GM19372 (cell line): ENCODE measurements at regions not wholly inside any gene's neighbourhood (a gene's known extent, or its start where the extent isn't known, plus 50 kb on each side); places are given as distances from the start of the nearest gene placed in this dataset.
A peak's percentile ranks its signal among the peaks of the same experiment; 100 is the strongest.

Experiments used
- ATAC-seq: cut with Tn5 transposase; IDR thresholded peaks from one replicate; pipeline ENCODE4 v1.9.1; 2021; ENCODE audit warnings: mild to moderate bottlenecking, low read depth, moderate library complexity; ENCODE audit not compliant: unreplicated experiment

DNA sequence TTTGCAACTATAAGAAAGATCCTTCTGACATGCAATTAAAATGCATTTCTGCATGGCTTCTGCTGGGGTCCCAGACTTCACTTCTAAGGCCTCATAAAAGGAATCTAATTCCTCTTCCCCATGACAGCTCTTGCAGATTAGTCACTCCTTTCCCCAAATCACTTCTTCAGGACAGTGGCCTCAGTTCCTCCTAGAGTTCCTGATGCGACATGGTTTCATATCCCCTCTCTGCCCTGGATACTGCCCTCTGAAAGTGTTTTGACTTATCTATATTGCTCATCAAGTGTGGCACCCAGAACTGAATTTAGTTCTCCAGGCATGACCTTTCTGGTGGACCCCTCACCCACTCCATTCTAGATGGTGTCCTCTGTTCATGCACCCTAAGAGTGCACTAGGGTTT is 238.1 kb downstream of the FOXO1 start:
- ATAC-seq: no peak

DNA sequence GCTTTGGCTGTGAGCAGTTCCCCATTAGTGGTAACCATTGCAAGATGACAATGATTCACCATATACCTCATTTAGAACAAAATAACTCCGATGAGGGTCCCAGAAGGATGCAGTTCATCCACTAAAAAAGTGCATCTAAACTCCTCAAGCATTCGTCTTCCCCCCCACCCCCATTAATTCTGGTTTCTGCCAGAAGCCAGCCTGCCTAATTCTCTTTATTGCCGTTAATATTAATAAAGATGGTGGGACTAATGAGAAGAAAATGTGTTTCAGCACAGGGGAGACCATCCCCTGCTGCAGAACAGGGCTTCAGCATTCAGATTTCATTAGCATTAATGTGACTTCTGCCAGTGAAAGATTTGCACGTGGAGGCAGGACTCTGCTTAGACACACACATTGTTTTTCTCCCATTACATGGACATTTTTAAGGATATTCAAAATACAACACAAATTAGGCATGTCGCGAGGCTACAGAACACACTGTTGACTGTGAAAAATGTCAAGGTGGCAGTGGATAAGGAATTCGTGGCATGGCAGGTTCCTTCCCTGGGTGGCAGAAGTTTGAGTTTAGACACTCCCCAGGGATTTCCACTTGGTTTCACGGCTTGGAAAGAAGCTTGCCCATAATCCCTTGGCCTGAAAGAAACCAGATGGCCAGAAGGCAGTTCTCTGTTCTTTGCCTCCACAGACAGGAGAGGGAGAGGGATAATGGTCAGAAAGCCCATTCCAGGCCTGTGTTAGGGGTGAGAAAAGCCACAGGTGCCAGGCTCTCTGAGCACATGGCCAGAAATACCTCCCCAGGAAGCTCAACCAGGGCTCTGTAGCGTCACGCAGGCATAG is 236.5 kb downstream of the FOXO1 start:
- no peak for ATAC-seq

- no peak for ATAC-seq
Measured at GRCh38 chr13:40432018-40432978, 234.1 kb downstream of the FOXO1 start.

DNA sequence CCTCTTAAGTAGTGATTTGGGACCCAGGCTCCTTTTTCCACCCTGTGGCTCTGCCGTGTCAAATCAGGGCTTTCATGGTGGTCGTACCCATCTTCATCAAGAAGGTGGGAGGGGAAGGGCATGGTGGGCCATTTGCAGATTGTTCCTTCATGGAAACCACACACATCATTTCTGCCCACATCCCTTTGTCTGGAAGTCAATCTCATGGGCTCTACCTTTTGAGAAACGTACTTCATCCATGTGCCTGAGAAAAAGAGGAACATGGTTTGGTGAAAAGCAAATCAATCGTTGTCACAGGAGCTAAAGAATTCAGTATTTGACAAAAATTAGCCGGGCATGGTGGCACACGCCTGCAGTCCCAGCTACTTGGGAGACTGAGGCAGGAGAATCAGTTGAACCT is 233.4 kb downstream of the FOXO1 start:
- ATAC-seq: no peak

- ATAC-seq: no peak
Measured at GRCh38 chr13:40433577-40433976, 232.9 kb downstream of the FOXO1 start.

GRCh38 chr13:40434516-40435397 is 231.7 kb downstream of the FOXO1 start:
- no peak for ATAC-seq

DNA sequence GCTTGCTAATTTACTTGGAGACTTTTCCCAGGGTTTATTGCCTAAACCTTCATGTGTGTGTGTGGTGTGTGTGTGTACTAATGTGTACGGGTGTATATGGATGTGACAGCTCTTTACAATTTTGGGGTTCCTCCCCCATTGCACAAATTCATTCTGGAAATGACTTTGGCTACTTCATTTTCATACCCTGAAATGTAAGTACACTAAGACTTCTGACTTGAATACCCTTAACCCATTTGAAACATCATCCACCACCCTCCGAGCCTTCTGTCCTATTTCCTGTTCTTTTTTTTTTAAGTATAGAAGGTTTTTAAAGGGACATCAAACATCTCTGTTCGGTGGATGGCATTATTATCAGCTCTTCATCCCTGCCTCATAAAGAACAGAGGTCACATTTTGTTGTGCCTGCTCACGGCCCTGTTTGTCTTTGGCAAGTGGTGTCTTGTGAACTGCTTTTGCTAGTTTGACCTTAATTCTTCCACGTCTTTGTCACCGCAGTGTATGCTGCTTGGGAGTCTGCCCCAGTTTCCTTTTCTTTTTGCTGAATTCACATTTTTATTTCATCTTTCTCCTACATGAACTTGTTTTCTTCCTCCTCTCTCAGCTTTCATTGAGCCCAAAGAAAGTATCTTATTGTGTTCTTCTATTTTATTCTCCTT is 228.3 kb downstream of the FOXO1 start:
- ATAC-seq: no peak

GRCh38 chr13:40438999-40439797 is 227.2 kb downstream of the FOXO1 start:
- ATAC-seq: no peak

GRCh38 chr13:40439928-40440327 is 226.5 kb downstream of the FOXO1 start:
- ATAC-seq: no peak

DNA sequence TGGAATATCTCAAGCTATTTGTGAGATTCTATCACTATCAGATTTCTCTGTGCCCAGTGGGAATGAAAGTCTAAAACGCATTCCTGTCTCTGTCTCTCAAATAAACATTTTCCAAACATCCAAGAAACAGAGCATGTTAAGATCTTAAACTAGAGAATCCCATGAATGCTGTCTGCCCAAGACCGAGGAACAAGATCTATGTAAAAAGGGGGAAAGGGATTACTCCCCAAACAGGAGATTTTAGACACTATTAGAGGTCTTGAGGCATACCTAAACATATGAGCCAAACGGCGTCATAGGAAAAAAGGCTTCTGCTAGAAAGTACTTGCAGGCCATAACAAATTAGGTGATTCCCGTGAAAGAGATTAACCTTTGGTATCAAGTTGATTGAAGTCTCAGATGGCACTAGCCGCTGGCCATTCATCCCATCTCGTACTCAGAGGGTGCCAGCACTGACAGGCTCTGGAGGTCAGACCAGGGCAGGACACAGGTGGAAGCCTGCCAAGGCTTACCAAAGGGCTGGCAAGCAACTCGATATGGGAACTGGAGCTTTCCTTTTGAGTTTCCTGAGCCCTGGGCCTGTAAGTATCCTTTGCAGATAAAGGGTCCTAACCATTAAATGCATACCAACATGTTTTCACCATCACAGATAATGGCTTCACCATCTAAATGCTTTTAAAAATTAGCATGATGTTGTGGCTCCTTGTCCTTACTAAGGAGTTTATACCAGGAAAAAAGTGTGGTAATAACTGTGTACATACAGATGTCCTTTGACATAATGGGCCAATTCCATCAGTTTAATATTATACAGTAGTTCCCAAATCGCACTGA is 225.2 kb downstream of the FOXO1 start:
- ATAC-seq: no peak

- no peak for ATAC-seq
Measured at GRCh38 chr13:40442231-40442630, 224.2 kb downstream of the FOXO1 start.

DNA sequence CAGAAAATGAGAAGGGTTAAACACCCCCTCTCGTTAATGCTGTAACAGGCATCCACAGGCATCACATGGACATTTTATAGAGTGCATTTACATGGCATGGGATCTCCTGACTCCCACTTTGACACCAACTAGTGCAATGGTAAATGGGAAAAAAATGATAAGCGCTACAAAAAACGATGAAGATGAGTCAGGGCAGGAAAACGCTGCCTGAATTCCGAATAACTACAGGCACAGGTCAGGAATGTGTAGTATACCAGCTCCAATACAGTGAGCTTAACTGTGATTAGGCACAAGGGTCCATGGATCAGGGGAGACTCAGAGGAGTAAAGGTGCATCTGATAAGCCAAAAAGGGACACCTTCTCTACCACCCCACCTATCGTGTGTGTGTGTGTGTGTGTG is 223.6 kb downstream of the FOXO1 start:
- no peak for ATAC-seq

- ATAC-seq: no peak
Measured at GRCh38 chr13:40444241-40444640, 222.2 kb downstream of the FOXO1 start.

DNA sequence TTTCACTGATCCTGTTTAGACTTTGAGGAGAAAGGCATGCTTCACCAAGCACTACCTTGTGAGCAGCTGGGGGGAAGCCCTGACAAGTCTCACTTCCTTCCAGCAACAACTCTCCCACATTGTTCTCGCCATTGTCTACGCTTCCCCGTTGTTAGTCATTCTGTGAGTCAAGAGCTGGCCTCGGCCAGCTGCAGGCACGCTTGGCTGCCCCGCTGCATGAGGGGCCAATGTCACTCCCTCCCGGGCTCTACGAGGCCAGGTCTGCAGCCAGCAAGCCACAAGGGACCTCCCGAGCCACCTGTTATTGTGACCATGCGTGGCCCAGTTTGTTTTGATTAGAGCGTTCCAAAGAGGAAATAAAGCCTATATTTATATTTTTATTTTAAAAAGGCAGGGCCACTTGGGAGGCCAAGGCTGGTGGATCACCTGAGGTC is 220.9 kb downstream of the FOXO1 start:
- peak; percentile 96 for ATAC-seq

GRCh38 chr13:40446365-40446764 is 220.1 kb downstream of the FOXO1 start:
- no peak for ATAC-seq

GRCh38 chr13:40447857-40448256 is 218.6 kb downstream of the FOXO1 start:
- no peak for ATAC-seq

DNA sequence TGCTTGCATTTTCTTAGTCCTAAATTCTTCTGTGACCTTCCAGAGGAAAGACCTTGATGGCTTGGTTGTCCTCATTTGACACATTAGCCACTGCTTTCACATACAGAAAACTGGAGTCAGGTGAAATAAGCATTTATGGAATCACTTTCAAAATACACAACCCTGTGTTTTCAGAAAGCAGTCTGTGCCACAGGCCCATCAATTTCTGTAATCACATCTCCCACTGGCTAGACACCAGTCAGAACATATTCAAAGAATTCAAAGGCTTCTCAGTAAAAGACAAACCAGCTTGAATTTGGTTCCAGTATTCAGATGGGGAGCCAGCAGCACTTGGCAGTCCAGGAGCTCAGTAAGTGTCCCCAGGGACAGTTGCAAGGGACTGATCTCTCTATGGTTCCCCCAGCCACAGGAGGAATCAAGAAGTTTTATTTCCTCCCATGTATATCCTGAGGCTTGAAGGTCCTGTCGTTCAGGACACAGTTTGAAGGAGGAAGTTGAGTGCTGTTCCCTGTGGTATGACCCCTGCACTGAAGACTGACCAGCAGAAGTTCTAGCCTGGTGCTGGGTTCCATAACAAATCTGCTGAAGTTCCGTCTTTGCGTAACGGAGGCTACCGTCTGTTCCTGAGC is 214.3 kb downstream of the FOXO1 start:
- ATAC-seq: no peak
